Astrocyte of the spinal cord (primary cell): ENCODE measurements at regions not wholly inside any gene's neighbourhood (a gene's known extent, or its start where the extent isn't known, plus 50 kb on each side); places are given as distances from the start of the nearest gene placed in this dataset.
A peak's percentile ranks its signal among the peaks of the same experiment; 100 is the strongest.

Source experiments
- DNase-seq: peaks from one replicate; pipeline ENCODE4 v3.0.0; 2011; ENCODE audit warnings: low read depth, low spot score
- H3K4me3 ChIP-seq: 2 replicates; pipeline ENCODE4 v1.5.1; 2011; ENCODE audit warnings: low read depth, mild to moderate bottlenecking, low read length, moderate library complexity
- CTCF ChIP-seq: IDR thresholded peaks from 2 replicates; pipeline ENCODE4 v1.5.1; 2012; ENCODE audit warnings: low read depth, mild to moderate bottlenecking, low read length, inconsistent platforms
- in situ Hi-C: cut with HindIII; loops from 2 replicates; pipeline ENCODE4 v1.10.0; 2017; ENCODE audit warnings: low sequenced_read_pairs

DNA sequence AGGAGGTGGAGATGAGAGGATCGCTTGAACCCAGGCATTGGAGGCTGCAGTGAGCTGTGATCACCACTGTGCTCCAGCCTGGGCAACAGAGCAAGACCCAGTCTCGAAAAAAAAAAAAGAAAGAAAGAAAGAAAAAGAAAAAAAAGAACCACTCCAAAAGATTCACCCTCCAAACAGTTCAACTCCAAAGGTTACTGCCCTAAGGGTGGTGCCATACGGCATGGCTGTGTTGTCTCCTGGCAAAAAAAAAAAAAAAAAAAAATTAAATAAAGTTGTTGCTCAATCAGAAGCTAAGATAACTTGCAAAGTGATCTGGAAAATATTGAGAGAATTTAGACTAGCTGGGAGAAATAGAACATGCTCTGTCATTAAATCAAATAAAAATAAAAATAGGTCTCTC, 79.5 kb downstream of the KCTD15 start:
- no peak for TF ChIP-seq CTCF
- no peak overlapping the region for H3K4me3 ChIP-seq
- DNase-seq, result no peak
- in situ Hi-C loops, result no loop called here

- in situ Hi-C loops, result no loop called here
- H3K4me3 ChIP-seq, result no peak overlapping the region
- no peak for DNase-seq
- TF ChIP-seq CTCF, result no peak
Measured at GRCh38 chr19:33878030-33878544, 81.4 kb downstream of the KCTD15 start.

DNA sequence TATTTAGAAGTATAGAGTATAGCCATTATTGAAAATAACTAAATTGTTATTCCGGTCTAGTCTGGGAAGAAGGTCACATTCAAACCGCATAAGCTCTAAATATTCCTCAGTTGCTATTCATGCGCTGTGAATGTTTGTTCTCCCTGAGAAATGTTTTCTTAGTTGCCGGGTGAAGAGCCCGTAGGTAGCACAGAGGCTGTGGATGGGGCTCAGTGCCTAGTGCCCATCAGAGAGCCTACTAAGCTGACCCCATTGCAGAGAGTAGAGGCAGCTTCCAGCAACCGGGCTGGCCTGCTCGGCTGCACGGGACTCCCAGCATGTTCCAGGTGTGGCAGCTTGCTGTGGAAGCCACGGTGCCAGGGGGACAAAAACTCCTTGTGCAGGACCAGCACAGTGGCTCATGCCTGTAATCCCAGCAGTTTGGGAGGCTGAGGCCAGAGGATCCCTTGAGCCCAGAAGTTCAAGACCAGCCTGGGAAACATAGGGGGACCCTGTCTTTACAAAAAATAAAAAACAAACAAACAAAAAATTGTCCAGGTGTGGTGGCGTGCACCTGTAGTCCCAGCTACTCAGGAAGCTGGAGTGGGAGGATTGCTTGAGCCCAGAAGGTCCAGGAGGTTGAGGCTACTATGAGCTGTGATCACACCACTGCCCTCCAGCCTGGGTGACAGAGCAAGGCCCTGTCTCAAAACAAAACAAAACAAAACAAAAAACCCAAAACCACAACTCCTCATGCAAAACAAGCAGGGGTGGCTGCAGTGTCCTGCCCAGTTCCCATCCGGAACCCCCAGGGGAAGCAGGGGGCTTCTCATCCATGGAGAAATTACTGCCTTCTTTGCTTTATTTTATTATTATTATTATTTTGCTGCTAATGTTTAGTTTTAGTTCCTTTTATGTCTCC, 82.5 kb downstream of the KCTD15 start:
- in situ Hi-C loops, result no loop called here
- H3K4me3 ChIP-seq, result no peak overlapping the region
- no peak for DNase-seq
- TF ChIP-seq CTCF, result no peak

- H3K4me3 ChIP-seq, result no peak overlapping the region
- no peak for TF ChIP-seq CTCF
- DNase-seq, result peak; percentile 31
- in situ Hi-C loops, result no loop called here
Measured at GRCh38 chr19:33879818-33880575, 83.3 kb downstream of the KCTD15 start.

DNA sequence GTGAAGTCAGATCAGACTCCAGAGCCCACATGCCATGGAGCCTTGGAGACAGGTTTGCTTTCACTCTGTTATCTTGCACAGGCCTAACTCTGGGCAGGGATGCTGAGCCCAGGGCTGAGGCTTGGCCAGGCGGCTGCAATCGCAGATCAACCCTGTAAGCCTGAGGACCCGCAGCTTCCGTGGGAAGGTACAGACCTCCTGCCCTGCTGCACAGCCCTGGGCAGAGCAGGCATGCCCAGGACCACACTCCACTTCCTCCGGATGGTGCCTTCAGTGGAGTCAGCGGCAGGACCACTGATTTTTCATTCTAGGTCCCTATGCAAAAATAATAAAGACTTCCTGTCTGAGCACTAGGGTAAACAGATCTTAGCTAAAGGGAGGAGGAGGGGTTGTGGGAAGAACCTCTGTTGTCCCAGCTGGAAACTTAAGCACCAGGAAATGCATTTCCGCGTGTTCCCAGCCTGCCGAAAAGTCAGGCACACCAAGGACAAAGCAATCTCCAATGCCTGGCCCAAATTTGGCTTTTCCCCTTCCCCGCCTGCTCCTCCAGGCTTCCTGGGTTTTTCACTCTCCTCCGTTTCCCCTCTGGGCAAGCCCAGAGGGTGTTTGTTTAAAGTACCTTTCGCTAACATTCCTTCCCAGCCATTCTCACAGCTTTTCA, 87.3 kb downstream of the KCTD15 start:
- TF ChIP-seq CTCF, result no peak
- H3K4me3 ChIP-seq, result no peak overlapping the region
- in situ Hi-C loops, result no loop called here
- peak; percentile 39 for DNase-seq

DNA sequence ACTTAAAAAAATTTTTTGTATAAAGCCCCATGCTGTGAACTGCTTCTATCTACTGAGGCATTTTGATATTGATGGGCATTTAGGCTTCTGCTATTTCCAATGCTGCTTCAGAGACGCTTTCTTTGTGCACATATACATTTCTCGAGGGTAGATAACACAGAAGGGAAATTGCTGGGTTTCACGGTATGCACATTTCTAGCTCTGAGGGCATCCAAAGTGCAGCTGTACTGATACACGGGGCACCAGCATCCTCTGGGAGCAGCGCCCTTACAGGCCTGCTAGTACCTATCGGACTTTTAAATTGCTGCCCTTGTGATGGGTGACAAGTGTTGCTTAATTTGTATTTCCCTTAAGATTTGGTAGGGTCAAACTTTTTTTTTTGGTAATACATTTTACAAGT, 88.6 kb downstream of the KCTD15 start:
- no peak overlapping the region for H3K4me3 ChIP-seq
- in situ Hi-C loops, result no loop called here
- no peak for DNase-seq
- TF ChIP-seq CTCF, result no peak
